CD4-positive, CD25-positive, alpha-beta regulatory T cell (primary cell): ENCODE measurements at regions not wholly inside any gene's neighbourhood (a gene's known extent, or its start where the extent isn't known, plus 50 kb on each side); places are given as distances from the start of the nearest gene placed in this dataset.
"Not testable (repeated sequence)": the region's sequence is repeated elsewhere in the genome, so short reads cannot be mapped to it uniquely, and the experiment has no call there.

Experiments
- ATAC-seq, 2 donors: fragments of 150-1000 bp; cut with Tn5 transposase; one replicate each; pipeline ENCODE4 v1.10.0; 2021; ENCODE audit warnings: low read depth in 2 of 2, moderate number of reproducible peaks in 2 of 2, moderate library complexity in 1 of 2
- DNase-seq, 3 donors: peaks; one replicate each; pipeline versions ENCODE4 v3.0.0 to v3.0.0-alpha.2; 2012 to 2022; ENCODE audit warnings: mixed read lengths in 1 of 3
- H3K27ac ChIP-seq: one replicate; pipeline ENCODE4 v1.7.0; 2013; ENCODE audit warnings: mild to moderate bottlenecking, low read length; ENCODE audit not compliant: insufficient read depth, poor library complexity, severe bottlenecking
- H3K27me3 ChIP-seq: one replicate; pipeline ENCODE4 v1.7.0; 2013; ENCODE audit warnings: low read length; ENCODE audit not compliant: control insufficient read depth, insufficient read depth
- H3K36me3 ChIP-seq: one replicate; pipeline ENCODE4 v1.7.0; 2013; ENCODE audit warnings: mild to moderate bottlenecking, low read length, moderate library complexity; ENCODE audit not compliant: control insufficient read depth, insufficient read depth
- H3K4me1 ChIP-seq: 2 replicates; pipeline ENCODE4 v1.7.0; 2013; ENCODE audit warnings: mild to moderate bottlenecking, low read length; ENCODE audit not compliant: insufficient read depth, control insufficient read depth, poor library complexity, severe bottlenecking
- H3K4me3 ChIP-seq: one replicate; pipeline ENCODE4 v1.7.0; 2013; ENCODE audit warnings: low read depth, mild to moderate bottlenecking, low read length, moderate library complexity
- H3K9me3 ChIP-seq, 2 experiments: 1 replicate in 1 of 2; 2 replicates in 1 of 2; pipeline ENCODE4 v1.7.0; 2013; ENCODE audit warnings: low read length in 2 of 2, mild to moderate bottlenecking in 1 of 2, moderate library complexity in 1 of 2; ENCODE audit not compliant: control insufficient read depth in 2 of 2
- H3K27ac Mint-ChIP-seq, 3 donors: one replicate each; pipeline ENCODE4 v1.8.0; 2020 to 2022; ENCODE audit warnings: mild to moderate bottlenecking in 3 of 3, mixed read lengths in 3 of 3, moderate library complexity in 2 of 3
- H3K27me3 Mint-ChIP-seq: one replicate; pipeline ENCODE4 v1.8.0; 2022; ENCODE audit warnings: mild to moderate bottlenecking, mixed read lengths
- H3K36me3 Mint-ChIP-seq: one replicate; pipeline ENCODE4 v1.8.0; 2020; ENCODE audit warnings: mixed read lengths
- H3K4me1 Mint-ChIP-seq, 4 donors: one replicate each; pipeline ENCODE4 v1.8.0; 2020 to 2022; ENCODE audit warnings: mixed read lengths in 4 of 4, mild to moderate bottlenecking in 1 of 4
- H3K4me3 Mint-ChIP-seq, 4 donors: one replicate each; pipeline ENCODE4 v1.8.0; 2020 to 2022; ENCODE audit warnings: mild to moderate bottlenecking in 4 of 4, mixed read lengths in 4 of 4, moderate library complexity in 3 of 4
- H3K9me3 Mint-ChIP-seq, 7 donors: one replicate each; pipeline ENCODE4 v1.8.0; 2020 to 2022; ENCODE audit warnings: mixed read lengths in 7 of 7, mild to moderate bottlenecking in 3 of 7, moderate library complexity in 2 of 7

GRCh38 chr10:121327727-121328126 is 270.5 kb downstream of the FGFR2 start:
- no peak overlapping the region for H3K27ac ChIP-seq
- ATAC-seq (no peak), DNase-seq (no peak)
- no peaks in the 10 kb centered on the region for H3K36me3 Mint-ChIP-seq
- no peaks in the 10 kb centered on the region for H3K36me3 ChIP-seq
- no peak overlapping the region for H3K4me3 Mint-ChIP-seq
- H3K9me3 ChIP-seq = no peaks in the 10 kb centered on the region
- H3K27me3 ChIP-seq = no peaks in the 10 kb centered on the region
- H3K4me3 ChIP-seq = no peak overlapping the region
- H3K27ac Mint-ChIP-seq = no peak overlapping the region
- no peaks in the 10 kb centered on the region for H3K27me3 Mint-ChIP-seq
- H3K4me1 ChIP-seq = no peaks in the 10 kb centered on the region
- no peaks in the 10 kb centered on the region for H3K4me1 Mint-ChIP-seq
- H3K9me3 Mint-ChIP-seq = peaks cover 0 to 2% (median 0%) of the 10 kb centered on the region in 7 donors

GRCh38 chr10:121329631-121330030 is 268.6 kb downstream of the FGFR2 start:
- H3K9me3 ChIP-seq, H3K9me3 Mint-ChIP-seq, H3K4me1 Mint-ChIP-seq, H3K36me3 Mint-ChIP-seq, H3K4me3 Mint-ChIP-seq, H3K27ac ChIP-seq, H3K4me3 ChIP-seq, H3K27me3 ChIP-seq, DNase-seq, H3K36me3 ChIP-seq, H3K4me1 ChIP-seq, H3K27ac Mint-ChIP-seq, ATAC-seq, H3K27me3 Mint-ChIP-seq: not testable (repeated sequence)

GRCh38 chr10:121330563-121330962 is 267.7 kb downstream of the FGFR2 start:
- Histone ChIP-seq H3K36me3 (no peaks in the 10 kb centered on the region), H3K4me1 (no peaks in the 10 kb centered on the region), H3K27ac (no peak overlapping the region), H3K27me3 (no peaks in the 10 kb centered on the region), H3K9me3 (no peaks in the 10 kb centered on the region), H3K4me3 (no peak overlapping the region)
- Mint-ChIP-seq H3K4me3 (no peak overlapping the region), H3K27me3 (no peaks in the 10 kb centered on the region), H3K36me3 (no peaks in the 10 kb centered on the region), H3K4me1 (no peaks in the 10 kb centered on the region), H3K9me3 (no peaks in the 10 kb centered on the region), H3K27ac (no peak overlapping the region)
- DNase-seq (no peak), ATAC-seq (no peak)

- no peaks in the 10 kb centered on the region for H3K27me3 ChIP-seq
- no peak overlapping the region for H3K4me3 Mint-ChIP-seq
- ATAC-seq (no peak), DNase-seq (no peak)
- H3K4me3 ChIP-seq = no peak overlapping the region
- no peak overlapping the region for H3K27ac ChIP-seq
- H3K4me1 Mint-ChIP-seq = no peaks in the 10 kb centered on the region
- no peaks in the 10 kb centered on the region for H3K27me3 Mint-ChIP-seq
- H3K9me3 Mint-ChIP-seq = no peaks in the 10 kb centered on the region
- H3K36me3 ChIP-seq = no peaks in the 10 kb centered on the region
- H3K9me3 ChIP-seq = no peaks in the 10 kb centered on the region
- no peaks in the 10 kb centered on the region for H3K36me3 Mint-ChIP-seq
- no peak overlapping the region for H3K27ac Mint-ChIP-seq
- H3K4me1 ChIP-seq = no peaks in the 10 kb centered on the region
Measured at GRCh38 chr10:121332353-121332752, 265.9 kb downstream of the FGFR2 start.

- H3K4me1 ChIP-seq = no peaks in the 10 kb centered on the region
- Mint-ChIP-seq H3K36me3 (no peaks in the 10 kb centered on the region), H3K27me3 (no peaks in the 10 kb centered on the region), H3K9me3 (no peaks in the 10 kb centered on the region), H3K27ac (no peak overlapping the region), H3K4me3 (no peak overlapping the region), H3K4me1 (no peaks in the 10 kb centered on the region)
- H3K9me3 ChIP-seq = no peaks in the 10 kb centered on the region
- H3K27ac ChIP-seq = no peak overlapping the region
- no peaks in the 10 kb centered on the region for H3K36me3 ChIP-seq
- ATAC-seq = no peak
- H3K27me3 ChIP-seq = no peaks in the 10 kb centered on the region
- no peak for DNase-seq
- no peak overlapping the region for H3K4me3 ChIP-seq
Measured at GRCh38 chr10:121332829-121333765, 265.1 kb downstream of the FGFR2 start.

- peaks cover 3% of the 10 kb centered on the region for H3K36me3 Mint-ChIP-seq
- H3K4me1 Mint-ChIP-seq = no peaks in the 10 kb centered on the region
- no peak overlapping the region for H3K4me3 Mint-ChIP-seq
- no peak overlapping the region for H3K27ac ChIP-seq
- no peak for DNase-seq
- no peak overlapping the region for H3K27ac Mint-ChIP-seq
- H3K9me3 Mint-ChIP-seq = no peaks in the 10 kb centered on the region
- H3K36me3 ChIP-seq = no peaks in the 10 kb centered on the region
- H3K9me3 ChIP-seq = no peaks in the 10 kb centered on the region
- no peaks in the 10 kb centered on the region for H3K27me3 ChIP-seq
- no peaks in the 10 kb centered on the region for H3K27me3 Mint-ChIP-seq
- H3K4me3 ChIP-seq = no peak overlapping the region
- no peaks in the 10 kb centered on the region for H3K4me1 ChIP-seq
- ATAC-seq = no peak
Measured at GRCh38 chr10:121335386-121335925, 262.8 kb downstream of the FGFR2 start.

GRCh38 chr10:121337427-121337826 is 260.8 kb downstream of the FGFR2 start:
- H3K36me3 Mint-ChIP-seq = peaks cover 3% of the 10 kb centered on the region
- DNase-seq (no peak), ATAC-seq (no peak)
- Histone ChIP-seq H3K9me3 (no peaks in the 10 kb centered on the region), H3K36me3 (no peaks in the 10 kb centered on the region), H3K4me1 (no peaks in the 10 kb centered on the region), H3K27ac (no peak overlapping the region), H3K27me3 (no peaks in the 10 kb centered on the region), H3K4me3 (no peak overlapping the region)
- H3K27me3 Mint-ChIP-seq = no peaks in the 10 kb centered on the region
- H3K9me3 Mint-ChIP-seq = peaks cover 0 to 4% (median 0%) of the 10 kb centered on the region in 7 donors
- no peaks in the 10 kb centered on the region for H3K4me1 Mint-ChIP-seq
- no peak overlapping the region for H3K27ac Mint-ChIP-seq
- no peak overlapping the region for H3K4me3 Mint-ChIP-seq
